H1 (cell line): ENCODE measurements at regions not wholly inside any gene's neighbourhood (a gene's known extent, or its start where the extent isn't known, plus 50 kb on each side); places are given as distances from the start of the nearest gene placed in this dataset.

Experiments used
- CTCF ChIA-PET: fragments of 300-600 bp; sonication (Branson Sonifier 250); formaldehyde crosslinking; loops from one replicate; lab custom pipeline; 2021; ENCODE audit not compliant: partially characterized antibody; lab: Charles Lee
- POLR2A ChIA-PET: fragments of 300-600 bp; sonication (Branson Sonifier 250); formaldehyde crosslinking; loops from one replicate; lab custom pipeline; 2021; ENCODE audit warnings: inconsistent platforms; ENCODE audit not compliant: partially characterized antibody; lab: Charles Lee
- DNase-seq, 2 experiments: peaks; one replicate each; pipeline versions ENCODE4 v3.0.0 to v3.0.0-alpha.2; 2010 to 2022; ENCODE audit warnings: low spot score in 2 of 2, low read depth in 1 of 2, mixed read lengths in 1 of 2
- FAIRE-seq: peaks from 2 replicates; lab custom pipeline; 2011; peaks lifted over from hg19 to GRCh38; lab: Jason Lieb, UNC
- H2AFZ ChIP-seq: 2 replicates; pipeline ENCODE4 v1.8.1; 2012; ENCODE audit warnings: low read length, inconsistent platforms
- H2AK5ac ChIP-seq: 2 replicates; pipeline ENCODE4 v1.6.1; 2013; ENCODE audit warnings: low read depth, low read length
- H2BK120ac ChIP-seq: replicated peaks from 2 replicates; pipeline ENCODE3; 2013; ENCODE audit warnings: low read depth, low read length, inconsistent platforms
- H2BK12ac ChIP-seq: 2 replicates; pipeline ENCODE4 v1.6.1; 2013; ENCODE audit warnings: low read depth, low read length
- H2BK15ac ChIP-seq: 2 replicates; pipeline ENCODE4 v1.6.1; 2013; ENCODE audit warnings: low read length
- H2BK20ac ChIP-seq: 2 replicates; pipeline ENCODE4 v1.6.1; 2013; ENCODE audit warnings: low read length
- H2BK5ac ChIP-seq: 2 replicates; pipeline ENCODE4 v1.6.1; 2013; ENCODE audit warnings: low read depth, low read length
- H3K14ac ChIP-seq: 2 replicates; pipeline ENCODE4 v1.6.1; 2013; ENCODE audit warnings: inconsistent platforms; ENCODE audit not compliant: insufficient read length
- H3K18ac ChIP-seq: 2 replicates; pipeline ENCODE4 v1.6.1; 2013; ENCODE audit warnings: low read length; ENCODE audit errors: extremely low read depth
- H3K23ac ChIP-seq: 2 replicates; pipeline ENCODE4 v1.6.1; 2013; ENCODE audit warnings: inconsistent platforms; ENCODE audit not compliant: insufficient read length
- H3K23me2 ChIP-seq: 2 replicates; pipeline ENCODE4 v1.6.1; 2013; ENCODE audit warnings: low read depth, low read length
- H3K27ac ChIP-seq: 2 replicates; pipeline ENCODE4 v1.6.1; 2011; ENCODE audit warnings: low read depth, low read length, inconsistent platforms
- H3K27me3 ChIP-seq, 4 experiments: replicated peaks in 1 of 4; 1 replicate in 1 of 4; 2 replicates in 3 of 4; pipeline versions ENCODE4 v1.6.1 to v1.8.1; 2011 to 2013; ENCODE audit warnings: low read length in 3 of 4, mild to moderate bottlenecking in 3 of 4, inconsistent platforms in 2 of 4, mixed read lengths in 2 of 4, moderate library complexity in 1 of 4; ENCODE audit not compliant: control insufficient read depth in 3 of 4, insufficient read depth in 3 of 4; ENCODE audit errors: extremely low read depth in 1 of 4
- H3K36me3 ChIP-seq, 4 experiments: 2 replicates each; pipeline versions ENCODE4 v1.6.1 to v1.8.1; 2011 to 2013; ENCODE audit warnings: mild to moderate bottlenecking in 4 of 4, low read length in 3 of 4, moderate library complexity in 2 of 4, control low read depth in 1 of 4, inconsistent platforms in 1 of 4; ENCODE audit not compliant: insufficient read depth in 4 of 4, control insufficient read depth in 2 of 4
- H3K4ac ChIP-seq: replicated peaks from 2 replicates; pipeline ENCODE3; 2013; ENCODE audit warnings: low read length, low read depth, mixed read lengths, inconsistent platforms; ENCODE audit not compliant: insufficient read length
- H3K4me1 ChIP-seq, 4 experiments: replicated peaks in 1 of 4; 1 replicate in 1 of 4; 2 replicates in 3 of 4; pipeline versions ENCODE4 v1.6.1 to v1.8.1; 2011 to 2013; ENCODE audit warnings: low read length in 3 of 4, inconsistent platforms in 2 of 4, mixed read lengths in 1 of 4; ENCODE audit not compliant: insufficient read depth in 4 of 4, control insufficient read depth in 3 of 4
- H3K4me2 ChIP-seq, 2 experiments: 2 replicates each; pipeline versions ENCODE4 v1.6.1 to v1.8.1; 2011 to 2013; ENCODE audit warnings: low read depth in 2 of 2, low read length in 2 of 2, control low read depth in 1 of 2, inconsistent platforms in 1 of 2, mild to moderate bottlenecking in 1 of 2; ENCODE audit not compliant: insufficient read depth in 1 of 2
- H3K4me3 ChIP-seq, 4 experiments: fragments of 200-600, 300-600 bp in 1 of 4; sonication (generic), shearing (Covaris generic), sonication (Bioruptor Twin) in 1 of 4; 2 replicates each; pipeline versions ENCODE4 v1.5.1 to v1.8.1; 2011 to 2016; ENCODE audit warnings: low read length in 4 of 4, low read depth in 3 of 4, control low read depth in 2 of 4, inconsistent platforms in 2 of 4, mild to moderate bottlenecking in 2 of 4, mixed read lengths in 1 of 4, moderate library complexity in 1 of 4; ENCODE audit not compliant: insufficient read depth in 2 of 4; ENCODE audit errors: extremely low read depth in 1 of 4
- H3K56ac ChIP-seq: replicated peaks from 2 replicates; pipeline ENCODE3; 2013; ENCODE audit warnings: low read depth, mild to moderate bottlenecking, mixed read lengths, low read length, inconsistent platforms; ENCODE audit not compliant: insufficient read length
- H3K79me1 ChIP-seq: 2 replicates; pipeline ENCODE4 v1.6.1; 2013; ENCODE audit warnings: low read depth, low read length, control low read depth
- H3K79me2 ChIP-seq, 2 experiments: 2 replicates each; pipeline versions ENCODE4 v1.6.1 to v1.8.1; 2012 to 2013; ENCODE audit warnings: low read length in 2 of 2, mild to moderate bottlenecking in 2 of 2, inconsistent platforms in 1 of 2; ENCODE audit not compliant: insufficient read depth in 2 of 2, control insufficient read depth in 1 of 2
- H3K9ac ChIP-seq, 4 experiments: replicated peaks in 1 of 4; 1 replicate in 1 of 4; 2 replicates in 3 of 4; pipeline versions ENCODE4 v1.6.1 to v1.8.1; 2011 to 2013; ENCODE audit warnings: low read depth in 3 of 4, low read length in 3 of 4, control low read depth in 2 of 4, mild to moderate bottlenecking in 2 of 4, moderate library complexity in 2 of 4, inconsistent platforms in 1 of 4; ENCODE audit errors: extremely low read depth in 1 of 4
- H3K9me3 ChIP-seq, 2 experiments: 2 replicates each; pipeline versions ENCODE4 v1.6.1 to v1.8.1; 2012 to 2013; ENCODE audit warnings: mild to moderate bottlenecking in 2 of 2, moderate library complexity in 2 of 2, control low read depth in 1 of 2, inconsistent platforms in 1 of 2, low read depth in 1 of 2, low read length in 1 of 2, mixed read lengths in 1 of 2; ENCODE audit not compliant: insufficient read depth in 2 of 2
- H4K20me1 ChIP-seq, 2 experiments: replicated peaks in 1 of 2; 2 replicates each; pipeline versions ENCODE3 to v1.8.1; 2011 to 2013; ENCODE audit warnings: inconsistent platforms in 2 of 2, low read length in 2 of 2, mild to moderate bottlenecking in 1 of 2; ENCODE audit not compliant: insufficient read depth in 2 of 2, control insufficient read depth in 1 of 2
- H4K5ac ChIP-seq: 2 replicates; pipeline ENCODE4 v1.6.1; 2013; ENCODE audit warnings: low read length, low read depth, mixed read lengths, inconsistent platforms; ENCODE audit not compliant: insufficient read length
- H4K8ac ChIP-seq: 2 replicates; pipeline ENCODE4 v1.8.0; 2013; ENCODE audit warnings: mild to moderate bottlenecking, moderate library complexity, low read length, inconsistent platforms; ENCODE audit not compliant: insufficient read depth; ENCODE audit errors: extremely low read depth
- H4K91ac ChIP-seq: replicated peaks from 2 replicates; pipeline ENCODE3; 2013; ENCODE audit warnings: low read length, mixed read lengths, inconsistent platforms; ENCODE audit not compliant: insufficient read length
- CBX5 ChIP-seq: fragments of 300-800, 300-1000 bp; sonication (generic); IDR thresholded peaks from 2 replicates; pipeline ENCODE4 v1.7.1; 2016; ENCODE audit warnings: antibody characterized with exemption, low read length, low read depth
- CHD2 ChIP-seq: IDR thresholded peaks from 2 replicates; pipeline ENCODE4 v1.6.1; 2012; ENCODE audit warnings: low read length, improper control_type of control experiment
- CREB1 ChIP-seq: IDR thresholded peaks from 2 replicates; pipeline ENCODE4 v1.6.1; 2012; ENCODE audit warnings: inconsistent platforms
- GTF2F1 ChIP-seq: IDR thresholded peaks from 2 replicates; pipeline ENCODE4 v1.6.1; 2012; ENCODE audit warnings: low read depth, low read length, improper control_type of control experiment, borderline replicate concordance
- HDAC2 ChIP-seq, 2 experiments: fragments of 300-600 bp in 1 of 2; sonication (generic) in 1 of 2; IDR thresholded peaks; 2 replicates each; pipeline ENCODE4 v1.6.1; 2011 to 2012; ENCODE audit warnings: low read depth in 2 of 2, low read length in 2 of 2, mild to moderate bottlenecking in 2 of 2, moderate library complexity in 2 of 2, borderline replicate concordance in 1 of 2, inconsistent platforms in 1 of 2
- HDAC6 ChIP-seq: IDR thresholded peaks from one replicate; pipeline ENCODE4 v1.7.1; 2012; ENCODE audit warnings: low read depth, mild to moderate bottlenecking, inconsistent platforms, low read length, moderate library complexity
- KDM4A ChIP-seq: IDR thresholded peaks from one replicate; pipeline ENCODE4 v1.7.1; 2012; ENCODE audit warnings: low read depth, mild to moderate bottlenecking, moderate library complexity, low read length, inconsistent platforms; ENCODE audit not compliant: severe bottlenecking
- PHF8 ChIP-seq: fragments of 200-600 bp; sonication (generic); conservative IDR thresholded peaks from 2 replicates; pipeline ENCODE4 v1.7.1; 2012; ENCODE audit warnings: low read depth, mild to moderate bottlenecking, inconsistent platforms, low read length, moderate library complexity
- POLR2A ChIP-seq, 2 experiments: IDR thresholded peaks; 1 replicate in 1 of 2; 2 replicates in 1 of 2; pipeline ENCODE4 v1.6.1; 2011; ENCODE audit warnings: low read depth in 2 of 2, low read length in 2 of 2, mild to moderate bottlenecking in 2 of 2; ENCODE audit errors: control extremely low read depth in 1 of 2
- RAD21 ChIP-seq, 2 experiments: IDR thresholded peaks in 1 of 2; conservative IDR thresholded peaks in 1 of 2; 2 replicates each; pipeline ENCODE4 v1.6.1; 2011; ENCODE audit warnings: low read depth in 2 of 2, low read length in 2 of 2, improper control_type of control experiment in 1 of 2, inconsistent platforms in 1 of 2, mild to moderate bottlenecking in 1 of 2, moderate library complexity in 1 of 2
- RBBP5 ChIP-seq: IDR thresholded peaks from 2 replicates; pipeline ENCODE4 v1.7.1; 2012; ENCODE audit warnings: low read depth, mild to moderate bottlenecking, inconsistent platforms, low read length, moderate library complexity, borderline replicate concordance
- RFX5 ChIP-seq: IDR thresholded peaks from 2 replicates; pipeline ENCODE4 v1.6.1; 2011; ENCODE audit warnings: low read depth, low read length, improper control_type of control experiment, borderline replicate concordance
- SIN3A ChIP-seq, 2 experiments: IDR thresholded peaks in 1 of 2; conservative IDR thresholded peaks in 1 of 2; 2 replicates each; pipeline ENCODE4 v1.6.1; 2011 to 2012; ENCODE audit warnings: low read length in 2 of 2, improper control_type of control experiment in 1 of 2, low read depth in 1 of 2, mild to moderate bottlenecking in 1 of 2
- TBP ChIP-seq: IDR thresholded peaks from 2 replicates; pipeline ENCODE4 v1.6.1; 2011; ENCODE audit warnings: low read depth, low read length, improper control_type of control experiment
- TEAD4 ChIP-seq: IDR thresholded peaks from 2 replicates; pipeline ENCODE4 v1.6.1; 2012; ENCODE audit warnings: low read depth, low read length, inconsistent platforms, mixed read lengths
- ZNF274 ChIP-seq: IDR thresholded peaks from 2 replicates; pipeline ENCODE4 v1.7.0; 2012; ENCODE audit warnings: low read length, borderline replicate concordance; ENCODE audit errors: extremely low read depth
- WGBS, 2 experiments: shearing (Covaris generic) in 1 of 2; methylation state at CpG; one replicate each; pipeline versions ENCODE4 v1.1.6 to v1.1.7; 2013 to 2015; ENCODE audit warnings: low lambda C conversion rate in 2 of 2, mixed read lengths in 2 of 2, inconsistent platforms in 1 of 2, low coverage in 1 of 2, missing lambda C conversion rate in 1 of 2; ENCODE audit not compliant: insufficient replicate concordance in 2 of 2, insufficient coverage in 1 of 2, insufficient read length in 1 of 2; ENCODE audit errors: extremely low coverage in 1 of 2, missing lambda C conversion rate in 1 of 2; 5-methylcytosine and 5-hydroxymethylcytosine counted together

- CTCF ChIA-PET, result no interaction called here
- TF ChIP-seq ZNF274 (no peak), CREB1 (no peak), CBX5 (no peak), HDAC2 (IDR thresholded peaks at IDR 0.05; ENCODE audit: borderline replicate concordance in 1 of 2, low read depth in 2 of 2, low read length in 2 of 2) (no peak), TBP (no peak), POLR2A (IDR thresholded peaks at IDR 0.05; ENCODE audit: control extremely low read depth in 1 of 2, low read depth in 2 of 2, low read length in 2 of 2) (no peak), CHD2 (no peak), RFX5 (no peak), KDM4A (no peak), PHF8 (no peak), HDAC6 (no peak), TEAD4 (no peak), RBBP5 (no peak), SIN3A (conservative IDR thresholded peaks at IDR 0.05 in 1 of 2, IDR thresholded peaks at IDR 0.05 in 1 of 2; ENCODE audit: low read depth in 1 of 2, low read length in 2 of 2) (no peak), GTF2F1 (no peak), RAD21 (IDR thresholded peaks at IDR 0.05 in 1 of 2, conservative IDR thresholded peaks at IDR 0.05 in 1 of 2; ENCODE audit: low read depth in 2 of 2, low read length in 2 of 2) (no peak)
These were observed 207.4 kb upstream of the NRIP1 start for GRCh38 chr21:15272171-15272570.

More at GRCh38 chr21:15272171-15272570, 207.4 kb upstream of the NRIP1 start:
- H2AK5ac ChIP-seq, result no peak overlapping the region
- no peak for DNase-seq
- H3K4me3 ChIP-seq, result no peak overlapping the region
- H3K27me3 ChIP-seq, result no peaks in the 10 kb centered on the region
- POLR2A ChIA-PET, result no interaction called here
- H3K23ac ChIP-seq, result no peak overlapping the region
- no peaks in the 10 kb centered on the region for H3K23me2 ChIP-seq
- no peak overlapping the region for H3K14ac ChIP-seq
- no peaks in the 10 kb centered on the region for H4K20me1 ChIP-seq
- H4K8ac ChIP-seq, result no peak overlapping the region
- no peak overlapping the region for H3K27ac ChIP-seq
- H2BK120ac ChIP-seq, result no peak overlapping the region
- no peaks in the 10 kb centered on the region for H3K36me3 ChIP-seq
- H3K9ac ChIP-seq, result no peak overlapping the region
- no peak overlapping the region for H3K18ac ChIP-seq
- H2BK15ac ChIP-seq, result no peak overlapping the region
- WGBS, 2 experiments, result 85% methylated on average over 4 of the region's 4 CpGs; no CpG with 5 or more reads in 1 of the 2 experiments
- H2BK5ac ChIP-seq, result no peak overlapping the region
- H3K4ac ChIP-seq, result no peak overlapping the region
- H3K79me2 ChIP-seq, result no peaks in the 10 kb centered on the region
- no peak overlapping the region for H2BK20ac ChIP-seq
- no peaks in the 10 kb centered on the region for H3K79me1 ChIP-seq
- H3K4me1 ChIP-seq, result no peaks in the 10 kb centered on the region
- H4K5ac ChIP-seq, result no peak overlapping the region
- H2BK12ac ChIP-seq, result no peak overlapping the region
- H3K4me2 ChIP-seq, result no peak overlapping the region
- H3K56ac ChIP-seq, result no peak overlapping the region
- H2AFZ ChIP-seq, result no peak overlapping the region
- H4K91ac ChIP-seq, result no peak overlapping the region
- H3K9me3 ChIP-seq, result no peaks in the 10 kb centered on the region
- FAIRE-seq, result no peak
